PFSK-1 (cell line): ENCODE measurements at regions not wholly inside any gene's neighbourhood (a gene's known extent, or its start where the extent isn't known, plus 50 kb on each side); places are given as distances from the start of the nearest gene placed in this dataset.

Experiments
- FOXP2 ChIP-seq: optimal IDR thresholded peaks from 2 replicates; pipeline ENCODE3; 2011; ENCODE audit warnings: borderline replicate concordance, control low read depth, inconsistent platforms; ENCODE audit not compliant: insufficient read depth; ENCODE audit errors: extremely low read length, extremely low read depth
- POLR2AphosphoS5 ChIP-seq: IDR thresholded peaks from 2 replicates; pipeline ENCODE4 v1.6.1; 2012; ENCODE audit warnings: low read depth, mild to moderate bottlenecking, control low read depth, low read length, moderate library complexity
- SIN3A ChIP-seq: IDR thresholded peaks from 2 replicates; pipeline ENCODE4 v1.6.1; 2012; ENCODE audit warnings: mild to moderate bottlenecking, low read length, moderate library complexity, borderline replicate concordance; ENCODE audit not compliant: insufficient read depth
- TAF1 ChIP-seq: IDR thresholded peaks from 2 replicates; pipeline ENCODE4 v1.6.1; 2012; ENCODE audit warnings: low read length, control low read depth, borderline replicate concordance; ENCODE audit not compliant: insufficient read depth
- TF ChIP-seq, protein P1 (sequence below), 2 experiments: IDR thresholded peaks; 2 replicates each; pipeline versions ENCODE4 v1.6.1 to v1.8.0; 2011 to 2012; ENCODE audit warnings: low read depth in 2 of 2, low read length in 2 of 2, control low read depth in 1 of 2, inconsistent platforms in 1 of 2, mild to moderate bottlenecking in 1 of 2, moderate library complexity in 1 of 2; ENCODE audit not compliant: insufficient read depth in 1 of 2

DNA sequence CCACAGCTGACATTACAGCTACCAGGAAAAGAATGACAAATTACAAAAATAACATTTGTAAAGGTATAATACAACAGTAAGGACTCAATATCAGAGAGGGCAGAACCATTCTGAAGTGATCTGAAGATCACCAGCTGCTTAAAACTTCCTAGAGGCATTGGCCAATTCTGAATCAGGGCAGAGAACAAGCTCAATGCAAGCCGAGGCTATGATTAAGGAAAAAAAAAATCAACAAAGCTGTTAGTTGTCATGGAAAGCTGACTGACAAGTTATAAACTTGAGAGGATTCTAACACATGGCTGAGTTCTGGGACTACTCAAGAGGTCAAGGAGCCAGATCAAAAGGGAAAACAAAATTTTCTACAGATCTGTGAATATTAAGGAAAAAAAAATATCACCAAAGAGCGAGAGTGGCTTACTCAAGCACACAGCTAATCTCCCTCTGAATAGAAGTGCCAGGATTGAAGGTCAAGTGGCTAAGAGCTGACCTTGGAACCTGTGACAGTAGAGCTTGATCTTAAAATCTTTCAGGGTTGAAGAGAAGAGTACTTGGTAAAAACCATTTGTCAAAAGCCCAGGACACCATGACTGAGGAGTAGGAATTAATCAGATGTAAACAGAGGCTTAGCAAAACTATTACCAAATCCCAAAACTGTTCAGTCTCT is 383.4 kb downstream of the USP25 start:
- no peak for TF ChIP-seq SIN3A
- no peak for TF ChIP-seq POLR2AphosphoS5
- TF ChIP-seq, protein P1, sequence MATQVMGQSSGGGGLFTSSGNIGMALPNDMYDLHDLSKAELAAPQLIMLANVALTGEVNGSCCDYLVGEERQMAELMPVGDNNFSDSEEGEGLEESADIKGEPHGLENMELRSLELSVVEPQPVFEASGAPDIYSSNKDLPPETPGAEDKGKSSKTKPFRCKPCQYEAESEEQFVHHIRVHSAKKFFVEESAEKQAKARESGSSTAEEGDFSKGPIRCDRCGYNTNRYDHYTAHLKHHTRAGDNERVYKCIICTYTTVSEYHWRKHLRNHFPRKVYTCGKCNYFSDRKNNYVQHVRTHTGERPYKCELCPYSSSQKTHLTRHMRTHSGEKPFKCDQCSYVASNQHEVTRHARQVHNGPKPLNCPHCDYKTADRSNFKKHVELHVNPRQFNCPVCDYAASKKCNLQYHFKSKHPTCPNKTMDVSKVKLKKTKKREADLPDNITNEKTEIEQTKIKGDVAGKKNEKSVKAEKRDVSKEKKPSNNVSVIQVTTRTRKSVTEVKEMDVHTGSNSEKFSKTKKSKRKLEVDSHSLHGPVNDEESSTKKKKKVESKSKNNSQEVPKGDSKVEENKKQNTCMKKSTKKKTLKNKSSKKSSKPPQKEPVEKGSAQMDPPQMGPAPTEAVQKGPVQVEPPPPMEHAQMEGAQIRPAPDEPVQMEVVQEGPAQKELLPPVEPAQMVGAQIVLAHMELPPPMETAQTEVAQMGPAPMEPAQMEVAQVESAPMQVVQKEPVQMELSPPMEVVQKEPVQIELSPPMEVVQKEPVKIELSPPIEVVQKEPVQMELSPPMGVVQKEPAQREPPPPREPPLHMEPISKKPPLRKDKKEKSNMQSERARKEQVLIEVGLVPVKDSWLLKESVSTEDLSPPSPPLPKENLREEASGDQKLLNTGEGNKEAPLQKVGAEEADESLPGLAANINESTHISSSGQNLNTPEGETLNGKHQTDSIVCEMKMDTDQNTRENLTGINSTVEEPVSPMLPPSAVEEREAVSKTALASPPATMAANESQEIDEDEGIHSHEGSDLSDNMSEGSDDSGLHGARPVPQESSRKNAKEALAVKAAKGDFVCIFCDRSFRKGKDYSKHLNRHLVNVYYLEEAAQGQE (IDR thresholded peaks at IDR 0.05; ENCODE audit: insufficient read depth in 1 of 2, low read depth in 2 of 2, low read length in 2 of 2), result no peak
- TF ChIP-seq TAF1, result no peak
- no peak for TF ChIP-seq FOXP2

DNA sequence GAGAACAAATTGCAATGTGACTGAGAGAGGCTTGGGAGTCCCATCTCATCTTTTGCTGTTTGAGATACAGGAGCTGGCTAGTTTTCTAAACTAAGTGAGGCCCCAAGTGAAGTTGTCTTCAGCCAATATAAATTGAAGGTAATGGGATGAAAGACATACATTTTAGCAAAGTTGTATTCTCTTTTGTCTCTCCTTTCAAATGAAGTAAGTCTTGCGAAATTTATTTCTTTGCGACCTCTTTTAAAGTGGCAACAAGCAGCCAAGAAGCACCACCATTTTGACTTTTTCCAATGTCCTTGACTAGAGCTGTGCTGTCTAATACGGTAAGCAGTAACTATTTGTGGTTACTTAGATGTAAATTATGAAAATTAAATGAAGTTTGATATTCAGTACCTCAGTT is 385.7 kb downstream of the USP25 start:
- TF ChIP-seq SIN3A (no peak), POLR2AphosphoS5 (no peak), TAF1 (no peak), FOXP2 (no peak)
- TF ChIP-seq, protein P1 (IDR thresholded peaks at IDR 0.05; ENCODE audit: insufficient read depth in 1 of 2, low read depth in 2 of 2, low read length in 2 of 2), result no peak

DNA sequence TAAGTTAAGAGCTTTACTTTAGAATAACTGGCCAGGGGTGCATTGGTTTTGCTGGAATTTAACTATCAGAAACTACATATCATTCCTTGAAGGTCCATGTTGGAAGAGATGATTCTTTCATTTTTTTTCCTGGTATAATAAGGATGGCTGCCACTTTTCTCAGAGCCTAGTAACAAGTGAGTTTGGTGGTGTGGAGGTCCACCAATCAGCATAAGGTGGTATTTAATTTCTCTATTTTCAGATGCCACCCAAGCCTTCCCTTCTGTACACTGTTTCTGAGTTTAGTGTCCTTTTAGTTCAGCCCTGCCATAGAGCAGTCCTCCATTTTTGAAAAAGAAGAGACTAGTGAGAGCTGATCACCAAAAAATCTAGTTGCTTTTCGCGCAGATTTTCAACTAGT is 386.3 kb downstream of the USP25 start:
- TF ChIP-seq TAF1 (no peak), POLR2AphosphoS5 (no peak), SIN3A (no peak), FOXP2 (no peak)
- TF ChIP-seq, protein P1 (IDR thresholded peaks at IDR 0.05; ENCODE audit: insufficient read depth in 1 of 2, low read depth in 2 of 2, low read length in 2 of 2), result no peak

DNA sequence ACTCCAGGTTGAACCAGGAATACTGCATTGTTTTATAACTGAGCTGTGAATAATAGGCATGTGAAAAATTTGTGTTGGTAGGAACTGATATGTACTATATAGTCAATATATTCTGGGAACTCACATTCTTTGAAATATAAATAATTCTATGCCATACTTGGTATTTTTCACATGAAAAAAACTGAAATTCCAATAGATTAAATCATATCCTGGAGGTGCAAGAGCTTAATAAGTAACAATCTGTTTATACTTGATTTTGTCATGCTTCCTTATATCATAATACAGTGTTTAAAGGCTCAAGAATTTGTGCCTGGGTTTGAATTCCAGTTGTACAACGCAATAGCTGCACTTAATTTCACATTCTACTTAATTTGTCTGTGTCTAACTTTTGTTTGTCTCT is 387.0 kb downstream of the USP25 start:
- TF ChIP-seq TAF1, result no peak
- TF ChIP-seq POLR2AphosphoS5, result no peak
- TF ChIP-seq FOXP2, result no peak
- no peak for TF ChIP-seq SIN3A
- TF ChIP-seq, protein P1 (IDR thresholded peaks at IDR 0.05; ENCODE audit: insufficient read depth in 1 of 2, low read depth in 2 of 2, low read length in 2 of 2), result no peak

DNA sequence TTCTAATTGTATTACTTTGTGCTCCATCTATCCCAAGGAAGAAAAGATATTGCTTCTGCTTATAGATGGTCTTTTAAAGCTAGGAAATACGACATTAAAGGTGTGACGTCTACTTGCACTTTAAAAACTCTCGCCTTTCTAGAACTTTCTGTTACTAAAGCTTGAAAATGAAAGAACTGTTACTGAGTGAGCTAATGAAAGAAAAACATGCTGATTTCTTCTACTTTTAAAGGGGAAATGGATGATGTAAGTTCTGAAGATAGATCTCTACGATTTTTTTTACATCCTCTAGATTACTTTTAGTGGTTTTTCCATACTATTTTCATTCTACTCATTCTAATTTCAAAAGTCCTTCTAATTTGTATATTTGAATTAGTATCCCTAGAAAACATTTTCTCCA is 387.5 kb downstream of the USP25 start:
- TF ChIP-seq TAF1 (no peak), SIN3A (no peak), POLR2AphosphoS5 (no peak), FOXP2 (no peak)
- TF ChIP-seq, protein P1 (IDR thresholded peaks at IDR 0.05; ENCODE audit: insufficient read depth in 1 of 2, low read depth in 2 of 2, low read length in 2 of 2), result no peak
